ENCODE measurements at regions not wholly inside any gene's neighbourhood (a gene's known extent, or its start where the extent isn't known, plus 50 kb on each side); places are given as distances from the start of the nearest gene placed in this dataset.
"Not testable (repeated sequence)": the region's sequence is repeated elsewhere in the genome, so short reads cannot be mapped to it uniquely, and the experiment has no call there.

- H3K4me3 ChIP-seq (ENCODE audit: low read length) = no peak overlapping the region
- no peak for TF ChIP-seq EZH2 (optimal IDR thresholded peaks at IDR 0.05; ENCODE audit: low read depth, low read length)
- TF ChIP-seq CTCF (IDR thresholded peaks at IDR 0.05; ENCODE audit: low read length) = no peak
- TF ChIP-seq EZH2phosphoT487 (IDR thresholded peaks at IDR 0.05; ENCODE audit: low read length) = no peak
- no peaks in the 10 kb centered on the region for H3K9me2 ChIP-seq (replicated peaks; ENCODE audit: insufficient read depth, low read length)
- no peaks in the 10 kb centered on the region for H3K27me3 ChIP-seq (replicated peaks; ENCODE audit: insufficient read depth, low read length)
- no peak overlapping the region for H2AFZ ChIP-seq (ENCODE audit: low read length)
- no peaks in the 10 kb centered on the region for H3F3A ChIP-seq (ENCODE audit: insufficient read depth, low read length)
- no peak overlapping the region for H3K9ac ChIP-seq (ENCODE audit: low read length)
- H3K4me1 ChIP-seq (ENCODE audit: low read length) = no peaks in the 10 kb centered on the region
- H3K79me2 ChIP-seq (ENCODE audit: low read length) = no peaks in the 10 kb centered on the region
- H3K9me3 ChIP-seq (replicated peaks; ENCODE audit: insufficient read depth, low read length) = no peaks in the 10 kb centered on the region
- no peak for DNase-seq
- no peak overlapping the region for H3K27ac ChIP-seq (ENCODE audit: low read length)
- no peaks in the 10 kb centered on the region for H4K20me1 ChIP-seq (ENCODE audit: insufficient read depth, low read length)
- H3K4me2 ChIP-seq (ENCODE audit: low read depth, low read length) = no peak overlapping the region
- H3K36me3 ChIP-seq (replicated peaks; ENCODE audit: insufficient read depth, low read length) = no peaks in the 10 kb centered on the region
Observed at GRCh38 chr4:189597341-189597740, 343.3 kb upstream of the FRG1 start.

- no peaks in the 10 kb centered on the region for H3K9me2 ChIP-seq (replicated peaks; ENCODE audit: insufficient read depth, low read length)
- no peak overlapping the region for H3K27ac ChIP-seq (ENCODE audit: low read length)
- H3F3A ChIP-seq (ENCODE audit: insufficient read depth, low read length) = no peaks in the 10 kb centered on the region
- H3K4me3 ChIP-seq (ENCODE audit: low read length) = no peak overlapping the region
- no peak overlapping the region for H2AFZ ChIP-seq (ENCODE audit: low read length)
- H3K9me3 ChIP-seq (replicated peaks; ENCODE audit: insufficient read depth, low read length) = no peaks in the 10 kb centered on the region
- H3K9ac ChIP-seq (ENCODE audit: low read length) = no peak overlapping the region
- H3K4me2 ChIP-seq (ENCODE audit: low read depth, low read length) = no peak overlapping the region
- no peaks in the 10 kb centered on the region for H4K20me1 ChIP-seq (ENCODE audit: insufficient read depth, low read length)
- H3K36me3 ChIP-seq (replicated peaks; ENCODE audit: insufficient read depth, low read length) = no peaks in the 10 kb centered on the region
- H3K79me2 ChIP-seq (ENCODE audit: low read length) = no peaks in the 10 kb centered on the region
- no peaks in the 10 kb centered on the region for H3K27me3 ChIP-seq (replicated peaks; ENCODE audit: insufficient read depth, low read length)
- TF ChIP-seq EZH2phosphoT487 (IDR thresholded peaks at IDR 0.05; ENCODE audit: low read length) (no peak), CTCF (IDR thresholded peaks at IDR 0.05; ENCODE audit: low read length) (no peak), EZH2 (optimal IDR thresholded peaks at IDR 0.05; ENCODE audit: low read depth, low read length) (no peak)
- H3K4me1 ChIP-seq (ENCODE audit: low read length) = no peaks in the 10 kb centered on the region
- DNase-seq = no peak
Observed at GRCh38 chr4:189600264-189600663, 340.4 kb upstream of the FRG1 start.

GRCh38 chr4:189600718-189601435 is 339.8 kb upstream of the FRG1 start:
- H3K27me3 ChIP-seq (replicated peaks; ENCODE audit: insufficient read depth, low read length) = no peaks in the 10 kb centered on the region
- no peak overlapping the region for H3K9ac ChIP-seq (ENCODE audit: low read length)
- H3K4me2 ChIP-seq (ENCODE audit: low read depth, low read length) = no peak overlapping the region
- no peaks in the 10 kb centered on the region for H3K9me2 ChIP-seq (replicated peaks; ENCODE audit: insufficient read depth, low read length)
- no peaks in the 10 kb centered on the region for H3F3A ChIP-seq (ENCODE audit: insufficient read depth, low read length)
- no peaks in the 10 kb centered on the region for H3K36me3 ChIP-seq (replicated peaks; ENCODE audit: insufficient read depth, low read length)
- TF ChIP-seq CTCF (IDR thresholded peaks at IDR 0.05; ENCODE audit: low read length) = no peak
- no peak for TF ChIP-seq EZH2phosphoT487 (IDR thresholded peaks at IDR 0.05; ENCODE audit: low read length)
- no peak for TF ChIP-seq EZH2 (optimal IDR thresholded peaks at IDR 0.05; ENCODE audit: low read depth, low read length)
- H3K4me1 ChIP-seq (ENCODE audit: low read length) = no peaks in the 10 kb centered on the region
- no peak overlapping the region for H2AFZ ChIP-seq (ENCODE audit: low read length)
- H3K4me3 ChIP-seq (ENCODE audit: low read length) = no peak overlapping the region
- H4K20me1 ChIP-seq (ENCODE audit: insufficient read depth, low read length) = no peaks in the 10 kb centered on the region
- H3K79me2 ChIP-seq (ENCODE audit: low read length) = no peaks in the 10 kb centered on the region
- no peak overlapping the region for H3K27ac ChIP-seq (ENCODE audit: low read length)
- H3K9me3 ChIP-seq (replicated peaks; ENCODE audit: insufficient read depth, low read length) = no peaks in the 10 kb centered on the region
- no peak for DNase-seq

- H4K20me1 ChIP-seq (ENCODE audit: insufficient read depth, low read length); H3K4me3 ChIP-seq (ENCODE audit: low read length); H3K9me2 ChIP-seq (replicated peaks; ENCODE audit: insufficient read depth, low read length); H3K79me2 ChIP-seq (ENCODE audit: low read length); H3F3A ChIP-seq (ENCODE audit: insufficient read depth, low read length); H3K27me3 ChIP-seq (replicated peaks; ENCODE audit: insufficient read depth, low read length); H2AFZ ChIP-seq (ENCODE audit: low read length); H3K9ac ChIP-seq (ENCODE audit: low read length); H3K4me1 ChIP-seq (ENCODE audit: low read length); H3K9me3 ChIP-seq (replicated peaks; ENCODE audit: insufficient read depth, low read length); H3K36me3 ChIP-seq (replicated peaks; ENCODE audit: insufficient read depth, low read length); H3K4me2 ChIP-seq (ENCODE audit: low read depth, low read length): not testable (repeated sequence)
- peak; percentile 8 for DNase-seq
- H3K27ac ChIP-seq (ENCODE audit: low read length) = peak overlapping the region; percentile 23; the same call in 1 of the 2 replicates
Observed at GRCh38 chr4:189602827-189603226, 337.8 kb upstream of the FRG1 start.

- not testable (repeated sequence) for H3K36me3 ChIP-seq (replicated peaks; ENCODE audit: insufficient read depth, low read length); H3K27ac ChIP-seq (ENCODE audit: low read length); DNase-seq; H3K9ac ChIP-seq (ENCODE audit: low read length); H3K9me3 ChIP-seq (replicated peaks; ENCODE audit: insufficient read depth, low read length); H3F3A ChIP-seq (ENCODE audit: insufficient read depth, low read length); H3K4me1 ChIP-seq (ENCODE audit: low read length); H3K4me2 ChIP-seq (ENCODE audit: low read depth, low read length); H3K79me2 ChIP-seq (ENCODE audit: low read length); H2AFZ ChIP-seq (ENCODE audit: low read length); H3K9me2 ChIP-seq (replicated peaks; ENCODE audit: insufficient read depth, low read length); H3K4me3 ChIP-seq (ENCODE audit: low read length); H3K27me3 ChIP-seq (replicated peaks; ENCODE audit: insufficient read depth, low read length); H4K20me1 ChIP-seq (ENCODE audit: insufficient read depth, low read length)
Observed at GRCh38 chr4:189610571-189610970, 330.1 kb upstream of the FRG1 start.
